ENCODE measurements at regions not wholly inside any gene's neighbourhood (a gene's known extent, or its start where the extent isn't known, plus 50 kb on each side); places are given as distances from the start of the nearest gene placed in this dataset.
"Not testable (repeated sequence)": the region's sequence is repeated elsewhere in the genome, so short reads cannot be mapped to it uniquely, and the experiment has no call there.

- DNase-seq (ENCODE audit: low read depth): no peak
- H3K4me3 ChIP-seq (ENCODE audit: low read length): no peak overlapping the region
- no peak for TF ChIP-seq CTCF (IDR thresholded peaks at IDR 0.05; ENCODE audit: insufficient read depth, low read depth, low read length, missing control alignments)
Observed at GRCh38 chr19:28312269-28312668, 900.7 kb downstream of the UQCRFS1 start.

GRCh38 chr19:28310829-28311228 is 902.1 kb downstream of the UQCRFS1 start:
- DNase-seq (ENCODE audit: low read depth): not testable (repeated sequence)

GRCh38 chr19:28309070-28309469 is 903.9 kb downstream of the UQCRFS1 start:
- H3K4me3 ChIP-seq (ENCODE audit: low read length): no peak overlapping the region
- TF ChIP-seq CTCF (IDR thresholded peaks at IDR 0.05; ENCODE audit: insufficient read depth, low read depth, low read length, missing control alignments): no peak
- no peak for DNase-seq (ENCODE audit: low read depth)

More at GRCh38 chr19:28310829-28311228, 902.1 kb downstream of the UQCRFS1 start:
- not testable (repeated sequence) for H3K4me3 ChIP-seq (ENCODE audit: low read length)

- DNase-seq (ENCODE audit: low read depth): no peak
- H3K4me3 ChIP-seq (ENCODE audit: low read length): no peak overlapping the region
- no peak for TF ChIP-seq CTCF (IDR thresholded peaks at IDR 0.05; ENCODE audit: insufficient read depth, low read depth, low read length, missing control alignments)
Observed at GRCh38 chr19:28307963-28308362, 905.0 kb downstream of the UQCRFS1 start.

- no peak overlapping the region for H3K4me3 ChIP-seq (ENCODE audit: low read length)
- no peak for TF ChIP-seq CTCF (IDR thresholded peaks at IDR 0.05; ENCODE audit: insufficient read depth, low read depth, low read length, missing control alignments)
- no peak for DNase-seq (ENCODE audit: low read depth)
Observed at GRCh38 chr19:28307487-28307886, 905.5 kb downstream of the UQCRFS1 start.

- no peak for DNase-seq (ENCODE audit: low read depth)
- no peak for TF ChIP-seq CTCF (IDR thresholded peaks at IDR 0.05; ENCODE audit: insufficient read depth, low read depth, low read length, missing control alignments)
- H3K4me3 ChIP-seq (ENCODE audit: low read length): no peak overlapping the region
Observed at GRCh38 chr19:28305513-28305912, 907.4 kb downstream of the UQCRFS1 start.

GRCh38 chr19:28303502-28303901 is 909.4 kb downstream of the UQCRFS1 start:
- no peak overlapping the region for H3K4me3 ChIP-seq (ENCODE audit: low read length)
- DNase-seq (ENCODE audit: low read depth): no peak
- TF ChIP-seq CTCF (IDR thresholded peaks at IDR 0.05; ENCODE audit: insufficient read depth, low read depth, low read length, missing control alignments): no peak

- H3K4me3 ChIP-seq (ENCODE audit: low read length): no peak overlapping the region
- no peak for TF ChIP-seq CTCF (IDR thresholded peaks at IDR 0.05; ENCODE audit: insufficient read depth, low read depth, low read length, missing control alignments)
- DNase-seq (ENCODE audit: low read depth): no peak
Observed at GRCh38 chr19:28301961-28302360, 911.0 kb downstream of the UQCRFS1 start.

All from epithelial cell of esophagus (primary cell).